ENCODE measurements at regions not wholly inside any gene's neighbourhood (a gene's known extent, or its start where the extent isn't known, plus 50 kb on each side); places are given as distances from the start of the nearest gene placed in this dataset.

- no peak for FAIRE-seq
- BruUV-seq (replicated peaks), result no TSS peak
- no peak for ATAC-seq
- Histone ChIP-seq H3K4me3 (replicated peaks in 1 of 3; ENCODE audit: insufficient read depth in 1 of 3, low read depth in 2 of 3, low read length in 3 of 3) (no peak overlapping the region), H4K20me1 (ENCODE audit: insufficient read depth, low read length) (no peaks in the 10 kb centered on the region), H3K79me2 (ENCODE audit: insufficient read depth, low read length) (no peaks in the 10 kb centered on the region), H3K36me3 (replicated peaks in 1 of 2; ENCODE audit: control insufficient read depth in 1 of 2, insufficient read depth in 2 of 2, low read length in 2 of 2) (no peaks in the 10 kb centered on the region), H3K27me3 (ENCODE audit: control insufficient read depth in 1 of 2, insufficient read depth in 2 of 2, low read length in 2 of 2) (no peaks in the 10 kb centered on the region), H3K9ac (ENCODE audit: insufficient read depth, low read depth, low read length) (no peak overlapping the region), H2AFZ (ENCODE audit: low read length) (no peak overlapping the region), H3K4me2 (ENCODE audit: low read depth, low read length) (no peak overlapping the region), H3K27ac (ENCODE audit: extremely low read length, insufficient read depth, low read length) (no peak overlapping the region), H3K9me3 (ENCODE audit: low read length) (no peaks in the 10 kb centered on the region), H3K4me1 (ENCODE audit: insufficient read depth, low read length) (no peaks in the 10 kb centered on the region)
- ChIA-PET POLR2A (no interaction called here), CTCF (ENCODE audit: low intra/inter-chr PET ratio, low total read pairs) (no interaction called here)
- TF ChIP-seq ZNF652 (CRISPR knock-in tag; IDR thresholded peaks at IDR 0.05; ENCODE audit: borderline replicate concordance, low read depth), result no peak
- no peak for TF ChIP-seq ZNF124 (CRISPR knock-in tag; IDR thresholded peaks at IDR 0.05)
- TF ChIP-seq ZNF367 (CRISPR knock-in tag; IDR thresholded peaks at IDR 0.05; ENCODE audit: borderline replicate concordance), result no peak
- TF ChIP-seq RFXANK (CRISPR knock-in tag; IDR thresholded peaks at IDR 0.05), result no peak
- TF ChIP-seq ZNF549 (CRISPR knock-in tag; IDR thresholded peaks at IDR 0.05), result no peak
- intact Hi-C loops (cut with micrococcal nuclease; ENCODE audit: unreplicated experiment) (no loop called here), in situ Hi-C loops (cut with HindIII; ENCODE audit: extremely low pct_ligation_motif_present, low pct_unique_long_range_greater_than_20kb) (no loop called here)
- no peak for DNase-seq (ENCODE audit: low spot score)
- 3% methylated on average over 2 of the region's 2 CpGs for WGBS (ENCODE audit: low lambda C conversion rate)
Observed at GRCh38 chr6:48736501-48737206, 625.7 kb upstream of the PTCHD4 start.

- Histone ChIP-seq H3K9me3 (ENCODE audit: low read length) (no peaks in the 10 kb centered on the region), H3K27me3 (ENCODE audit: control insufficient read depth in 1 of 2, insufficient read depth in 2 of 2, low read length in 2 of 2) (no peaks in the 10 kb centered on the region), H3K9ac (ENCODE audit: insufficient read depth, low read depth, low read length) (no peak overlapping the region), H2AFZ (ENCODE audit: low read length) (no peak overlapping the region), H3K36me3 (replicated peaks in 1 of 2; ENCODE audit: control insufficient read depth in 1 of 2, insufficient read depth in 2 of 2, low read length in 2 of 2) (no peaks in the 10 kb centered on the region), H3K4me1 (ENCODE audit: insufficient read depth, low read length) (no peaks in the 10 kb centered on the region), H3K27ac (ENCODE audit: extremely low read length, insufficient read depth, low read length) (no peak overlapping the region), H3K4me2 (ENCODE audit: low read depth, low read length) (no peak overlapping the region), H4K20me1 (ENCODE audit: insufficient read depth, low read length) (no peaks in the 10 kb centered on the region), H3K4me3 (replicated peaks in 1 of 3; ENCODE audit: insufficient read depth in 1 of 3, low read depth in 2 of 3, low read length in 3 of 3) (no peak overlapping the region), H3K79me2 (ENCODE audit: insufficient read depth, low read length) (no peaks in the 10 kb centered on the region)
- DNase-seq (ENCODE audit: low spot score), result no peak
- no TSS peak for BruUV-seq (replicated peaks)
- in situ Hi-C loops (cut with HindIII; ENCODE audit: extremely low pct_ligation_motif_present, low pct_unique_long_range_greater_than_20kb) (no loop called here), intact Hi-C loops (cut with micrococcal nuclease; ENCODE audit: unreplicated experiment) (no loop called here)
- ATAC-seq, result no peak
- ChIA-PET CTCF (ENCODE audit: low intra/inter-chr PET ratio, low total read pairs) (no interaction called here), POLR2A (no interaction called here)
- FAIRE-seq, result no peak
- TF ChIP-seq SNRNP70 (IDR thresholded peaks at IDR 0.05; ENCODE audit: low read depth, low read length), result no peak
- no peak for TF ChIP-seq ZNF766 (CRISPR knock-in tag; IDR thresholded peaks at IDR 0.05; ENCODE audit: borderline replicate concordance)
- TF ChIP-seq ZNF501 (CRISPR knock-in tag; IDR thresholded peaks at IDR 0.05), result no peak
- no peak for TF ChIP-seq ZFP1 (CRISPR knock-in tag; IDR thresholded peaks at IDR 0.05)
- TF ChIP-seq ZNF607 (CRISPR knock-in tag; IDR thresholded peaks at IDR 0.05; ENCODE audit: borderline replicate concordance), result no peak
- no peak for TF ChIP-seq CREM (IDR thresholded peaks at IDR 0.05)
- TF ChIP-seq CREM (CRISPR knock-in tag; IDR thresholded peaks at IDR 0.05), result no peak
- TF ChIP-seq U2AF1 (optimal IDR thresholded peaks at IDR 0.05; ENCODE audit: low read depth, low read length), result no peak
- TF ChIP-seq ZNF441 (CRISPR knock-in tag; IDR thresholded peaks at IDR 0.05; ENCODE audit: borderline replicate concordance), result no peak
- TF ChIP-seq MZF1 (CRISPR knock-in tag; IDR thresholded peaks at IDR 0.05; ENCODE audit: borderline replicate concordance), result no peak
- TF ChIP-seq ZHX1 (CRISPR knock-in tag; IDR thresholded peaks at IDR 0.05; ENCODE audit: low read depth), result no peak
- no peak for TF ChIP-seq FOXJ3 (CRISPR knock-in tag; IDR thresholded peaks at IDR 0.05; ENCODE audit: borderline replicate concordance)
- no peak for TF ChIP-seq ZNF7 (CRISPR knock-in tag; IDR thresholded peaks at IDR 0.05)
- WGBS (ENCODE audit: low lambda C conversion rate), result 5% methylated on average over 1 of the region's 1 CpG
Observed at GRCh38 chr6:48735846-48736245, 624.8 kb upstream of the PTCHD4 start.
